GM19328 (cell line): ENCODE measurements at regions not wholly inside any gene's neighbourhood (a gene's known extent, or its start where the extent isn't known, plus 50 kb on each side); places are given as distances from the start of the nearest gene placed in this dataset.
A peak's percentile ranks its signal among the peaks of the same experiment; 100 is the strongest.
"Not testable (repeated sequence)": the region's sequence is repeated elsewhere in the genome, so short reads cannot be mapped to it uniquely, and the experiment has no call there.

Source experiments
- ATAC-seq: cut with Tn5 transposase; IDR thresholded peaks from one replicate; pipeline ENCODE4 v1.9.1; 2021; ENCODE audit warnings: mild to moderate bottlenecking, moderate library complexity; ENCODE audit not compliant: unreplicated experiment

DNA sequence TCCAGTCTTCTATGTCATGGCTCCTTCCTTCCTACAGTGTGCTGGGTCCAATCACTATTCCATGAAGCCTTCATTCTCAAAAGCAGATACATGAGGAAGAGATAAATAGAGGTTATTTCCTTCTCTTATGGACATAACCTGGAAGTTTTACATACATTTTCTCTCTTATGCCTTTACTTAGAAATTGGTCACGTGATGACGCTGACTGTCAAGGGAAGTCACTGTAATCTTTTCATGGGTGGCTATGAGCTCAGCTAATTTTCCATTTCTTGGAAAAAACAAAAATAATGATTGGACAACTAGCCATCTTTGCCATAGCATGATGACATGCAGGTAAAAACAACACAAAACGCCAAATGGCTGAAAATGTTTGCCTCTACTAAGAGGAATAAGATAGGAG lies 151.6 kb upstream of the PRSS16 start:
- no peak for ATAC-seq

DNA sequence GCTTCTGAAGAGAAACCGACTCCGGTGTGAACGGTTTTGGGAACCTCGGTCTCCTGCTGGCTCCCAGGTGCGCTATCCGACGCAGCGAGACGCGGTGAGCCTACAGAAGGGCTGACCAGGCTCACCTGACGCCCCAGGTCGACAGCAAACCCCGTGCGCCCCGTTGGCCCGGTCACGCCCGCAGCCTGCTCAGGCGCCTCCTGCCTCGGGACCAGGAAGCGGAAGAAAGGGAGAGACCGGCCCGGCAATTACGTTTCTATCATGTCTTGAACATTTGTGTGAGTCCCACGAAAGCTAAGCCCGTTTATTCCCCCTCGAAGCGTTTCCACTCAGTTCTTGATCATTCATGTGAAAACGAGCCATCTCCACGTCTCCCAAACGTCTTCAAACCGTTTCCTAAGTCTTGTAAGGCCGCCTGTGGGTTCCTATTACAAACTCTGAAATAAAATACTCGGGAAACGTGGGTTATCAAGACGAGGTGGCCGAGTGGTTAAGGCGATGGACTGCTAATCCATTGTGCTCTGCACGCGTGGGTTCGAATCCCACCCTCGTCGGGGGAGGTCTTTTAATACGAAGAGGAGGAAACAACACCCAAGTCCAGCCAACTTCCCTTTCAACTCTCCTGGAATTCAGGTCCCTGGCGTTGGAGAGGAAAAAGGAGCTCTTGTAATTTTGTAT lies 150.5 kb upstream of the PRSS16 start:
- no peak for ATAC-seq

DNA sequence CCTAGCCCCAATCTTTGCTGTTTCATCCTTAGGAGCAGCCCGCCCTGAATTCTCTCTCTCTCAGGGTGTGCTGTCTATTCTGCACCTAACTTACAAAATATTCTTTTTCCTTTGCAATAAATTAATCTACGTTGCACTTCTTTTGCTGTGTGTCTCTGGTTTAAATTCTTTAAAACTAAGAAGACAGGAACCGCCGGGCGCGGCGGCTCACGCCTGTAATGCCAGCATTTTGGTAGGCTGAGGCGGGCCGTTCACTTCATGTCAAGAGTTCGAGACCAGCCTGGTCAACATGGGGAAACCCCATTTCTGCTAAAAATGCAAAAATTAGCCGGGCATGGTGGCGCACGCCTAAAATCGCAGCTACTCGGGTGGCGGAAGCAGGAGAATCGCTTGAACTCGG lies 148.5 kb upstream of the PRSS16 start:
- ATAC-seq: no peak

DNA sequence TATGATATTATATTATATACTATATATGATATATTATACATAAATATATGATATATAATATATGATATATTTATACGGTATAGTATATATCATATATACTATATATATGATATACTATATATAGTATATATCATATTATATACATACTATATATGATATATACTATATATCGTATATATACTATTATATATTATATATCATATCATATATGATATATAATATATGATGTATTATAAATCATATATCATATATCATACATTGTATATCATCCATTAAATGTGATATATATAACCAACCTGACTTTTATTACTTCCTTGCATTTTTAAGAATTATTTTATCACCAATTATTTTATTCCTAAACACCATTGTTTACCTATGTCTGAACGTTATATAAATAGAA lies 146.6 kb upstream of the PRSS16 start:
- ATAC-seq: no peak

DNA sequence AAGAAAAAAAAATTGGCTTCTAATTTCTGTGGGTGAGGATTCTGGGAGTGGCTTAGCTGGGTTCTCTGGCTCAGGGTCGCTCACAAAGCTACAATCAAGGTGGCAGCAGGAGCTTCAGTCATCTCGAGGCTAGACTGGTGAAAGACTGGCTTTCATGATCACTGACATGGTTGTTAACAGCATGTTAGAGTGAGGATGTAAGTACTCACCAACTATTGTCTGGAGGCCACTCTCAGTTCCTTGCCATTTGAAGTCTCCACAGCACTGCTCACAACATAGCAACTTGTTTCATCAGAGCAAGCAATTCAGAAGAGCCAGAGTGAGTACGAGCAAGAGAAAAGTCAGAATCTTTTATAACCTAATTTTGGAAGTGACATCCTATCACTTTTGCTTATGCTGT lies 145.7 kb upstream of the PRSS16 start:
- ATAC-seq: no peak

DNA sequence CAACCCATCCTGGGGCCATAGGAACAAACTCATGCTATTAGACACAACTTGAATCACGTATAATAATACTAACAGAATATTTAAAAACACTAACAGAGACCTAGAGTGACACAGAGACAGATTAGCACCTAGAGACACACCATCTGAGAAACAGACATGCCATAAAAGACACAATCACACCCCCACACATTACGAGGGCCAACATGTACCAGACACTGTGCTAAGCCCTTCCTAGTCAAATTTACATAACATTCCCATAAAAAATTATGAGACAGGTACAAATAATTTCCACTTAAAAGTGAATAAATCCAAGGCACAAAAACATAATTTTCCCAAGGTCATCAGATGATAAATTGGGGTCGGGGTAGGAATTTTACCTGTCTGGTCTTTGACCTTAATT lies 141.1 kb upstream of the PRSS16 start:
- no peak for ATAC-seq

DNA sequence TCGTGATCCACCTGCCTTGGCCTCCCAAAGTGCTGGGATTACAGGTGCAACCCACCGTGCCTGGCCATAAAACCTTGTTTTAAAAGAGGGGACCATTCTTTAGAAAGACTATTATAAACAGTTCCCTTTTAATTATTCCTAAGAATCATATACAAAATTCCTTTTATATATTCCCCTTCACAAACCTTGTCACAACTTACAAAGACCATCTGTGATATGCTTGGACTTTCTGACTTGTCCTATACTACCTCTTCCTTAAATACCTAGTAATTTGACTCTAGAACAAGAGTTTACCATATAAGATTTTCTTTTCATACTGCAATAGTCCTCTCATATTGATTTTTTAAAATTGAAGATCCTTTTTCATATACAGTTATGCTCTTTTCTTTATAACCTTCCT lies 135.8 kb upstream of the PRSS16 start:
- ATAC-seq: no peak

DNA sequence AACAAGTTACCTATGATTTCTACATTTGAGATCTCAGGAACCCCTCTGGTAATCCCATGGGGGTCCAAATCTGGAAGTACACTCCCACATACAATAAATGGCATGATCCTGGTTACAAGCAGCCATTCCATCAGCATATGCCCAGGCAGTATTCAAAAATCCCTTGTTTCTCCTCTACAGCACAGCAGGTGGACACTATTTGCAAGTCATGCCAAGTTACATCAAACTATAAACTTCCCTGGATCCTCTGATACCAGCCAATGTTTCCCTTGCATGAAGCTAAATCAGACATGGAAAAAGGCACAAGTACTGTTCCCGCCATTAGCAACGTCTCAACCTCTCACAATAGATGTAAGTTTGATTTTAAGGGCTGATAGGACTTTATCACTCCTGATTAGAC lies 134.5 kb upstream of the PRSS16 start:
- no peak for ATAC-seq

DNA sequence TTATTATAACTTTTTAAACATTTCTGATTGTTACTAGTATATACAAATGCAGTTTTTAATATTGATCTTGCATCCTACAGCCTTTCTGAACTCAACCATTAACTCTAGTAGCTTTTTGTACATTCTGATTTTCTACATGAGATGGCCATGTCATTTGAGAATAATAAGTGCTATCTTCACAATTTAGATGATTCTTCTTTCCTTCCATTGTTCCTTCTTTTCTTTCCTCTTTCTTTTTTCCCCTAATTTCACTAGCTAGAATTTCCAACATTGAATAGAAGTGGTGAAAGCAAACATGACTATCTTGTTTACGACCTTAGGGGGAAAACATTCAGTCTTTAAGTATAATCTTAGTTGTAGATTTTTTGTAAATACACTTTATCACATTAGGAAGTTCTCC lies 128.2 kb upstream of the PRSS16 start:
- no peak for ATAC-seq

DNA sequence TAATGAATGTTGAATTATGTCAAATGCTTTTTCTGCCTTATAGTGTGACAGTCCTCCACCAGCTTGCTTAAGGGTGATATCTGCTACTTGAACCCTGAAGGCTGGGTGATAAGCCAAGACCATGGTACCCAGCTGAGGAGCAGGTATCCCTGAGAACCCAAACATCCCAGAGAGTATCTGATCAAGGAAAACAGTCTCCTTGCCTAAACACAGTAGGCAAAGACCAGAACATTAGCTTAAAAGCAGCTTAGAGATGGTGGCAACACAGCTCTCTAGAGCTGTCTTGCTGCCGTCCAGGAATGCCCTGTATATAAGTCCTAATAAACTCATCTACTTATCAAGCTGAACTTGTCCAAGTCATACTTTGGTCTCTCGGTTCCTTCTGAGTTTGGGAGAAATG lies 127.7 kb upstream of the PRSS16 start:
- no peak for ATAC-seq

DNA sequence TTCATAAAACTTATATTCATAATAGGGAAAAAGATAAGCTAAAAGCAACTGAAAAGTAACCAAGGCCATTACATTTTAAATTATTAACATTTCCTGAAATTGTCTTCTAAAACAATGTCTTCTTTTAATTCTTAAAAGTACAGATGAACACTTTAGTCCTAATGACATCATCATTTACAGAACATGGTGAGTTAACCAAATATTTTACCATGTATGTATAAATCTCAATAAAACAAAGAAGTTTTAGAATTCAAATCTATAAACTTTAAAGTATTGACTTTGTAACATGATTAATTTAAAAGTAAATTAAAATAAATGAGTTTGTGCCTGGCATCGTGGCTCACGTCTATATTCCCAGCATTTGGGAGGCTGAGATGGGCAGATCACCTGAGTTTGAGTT lies 125.9 kb upstream of the PRSS16 start:
- no peak for ATAC-seq

DNA sequence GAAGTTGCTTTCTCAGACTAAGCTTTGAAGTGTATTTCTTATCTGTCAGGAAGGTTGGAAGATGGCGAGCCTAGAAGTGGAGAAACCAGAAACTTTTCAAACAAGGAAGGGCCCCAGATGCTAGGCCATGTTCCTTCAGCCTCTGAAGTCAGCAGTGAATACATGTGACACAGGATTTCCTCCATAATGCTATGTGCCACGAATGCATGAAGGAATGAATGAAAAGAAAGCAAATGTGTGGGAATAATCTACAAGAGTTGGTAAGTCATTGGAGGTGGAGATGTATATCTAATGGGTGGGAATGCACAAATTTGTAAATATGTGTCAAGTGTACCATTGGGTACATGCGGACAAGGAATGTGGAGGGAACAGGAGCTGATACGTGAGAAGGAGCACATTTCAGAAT lies 123.2 kb upstream of the PRSS16 start:
- no peak for ATAC-seq

DNA sequence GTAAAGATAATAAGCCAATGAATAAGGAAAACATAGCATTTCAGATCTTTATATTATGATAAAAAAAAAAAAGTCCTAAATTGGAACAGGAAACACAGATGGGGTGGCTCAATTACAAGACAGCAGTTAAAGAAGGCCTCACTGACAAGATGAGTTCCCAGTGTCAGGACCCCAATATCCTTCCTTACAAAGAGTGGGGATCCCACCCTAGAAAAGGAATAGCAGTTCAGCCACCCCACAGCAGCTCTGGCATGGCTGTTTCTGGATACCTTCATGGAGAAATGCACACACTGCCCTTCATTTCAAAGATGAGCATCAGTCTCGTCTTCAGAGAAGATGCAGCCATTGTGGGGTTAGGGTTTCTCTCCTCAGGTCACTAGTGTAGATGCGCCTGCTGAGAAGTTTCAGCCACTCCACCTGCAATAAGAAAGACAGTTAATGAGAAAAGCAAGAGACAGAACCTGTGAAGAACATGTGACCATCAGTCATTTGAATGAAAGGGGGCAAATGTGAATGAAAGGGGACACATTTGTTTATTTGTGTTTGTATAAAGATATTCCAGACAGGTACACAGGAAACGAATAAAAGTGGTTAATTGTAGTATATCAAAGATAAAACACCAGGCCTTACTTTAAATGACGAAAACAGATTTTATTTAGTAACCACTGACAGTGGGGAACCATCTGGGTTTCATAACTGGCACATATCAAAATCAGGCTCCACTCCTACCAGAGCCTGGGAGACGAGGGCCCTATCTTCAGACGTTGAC lies 121.3 kb upstream of the PRSS16 start:
- ATAC-seq: no peak

DNA sequence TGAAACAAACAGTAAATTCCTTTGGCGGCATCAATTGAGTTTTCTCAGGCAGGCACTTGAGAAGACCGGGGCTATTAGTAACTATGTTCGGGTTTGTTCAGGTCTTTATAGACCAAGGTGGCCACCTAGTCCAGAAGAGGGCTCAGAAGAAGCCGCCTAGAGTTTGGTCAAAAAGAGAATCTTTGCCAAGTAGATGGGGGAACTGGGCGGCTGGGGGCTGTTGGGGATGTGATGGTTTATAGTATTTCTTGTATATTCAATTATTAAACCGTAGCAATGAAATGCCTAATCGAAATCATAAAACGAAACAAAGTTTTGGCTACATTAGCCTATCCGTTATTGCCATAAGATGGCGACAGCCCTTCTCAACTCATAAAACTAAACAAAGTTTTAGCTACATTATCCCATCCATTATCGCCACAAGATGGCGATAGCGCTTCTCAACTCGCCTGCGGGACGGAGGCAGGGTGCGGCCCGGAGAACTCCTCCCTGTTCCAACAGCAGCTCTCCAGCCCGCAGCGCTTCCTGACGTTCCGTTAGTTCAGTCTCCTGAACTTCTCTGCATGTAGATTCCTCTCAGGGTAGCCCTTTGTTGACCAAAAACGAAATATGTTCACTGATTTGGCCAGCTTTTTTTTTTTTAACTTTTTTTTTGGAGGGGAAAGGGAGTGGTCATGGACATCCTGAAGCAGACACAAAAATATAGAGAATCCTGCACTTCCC lies 120.5 kb upstream of the PRSS16 start:
- ATAC-seq: peak; percentile 49

DNA sequence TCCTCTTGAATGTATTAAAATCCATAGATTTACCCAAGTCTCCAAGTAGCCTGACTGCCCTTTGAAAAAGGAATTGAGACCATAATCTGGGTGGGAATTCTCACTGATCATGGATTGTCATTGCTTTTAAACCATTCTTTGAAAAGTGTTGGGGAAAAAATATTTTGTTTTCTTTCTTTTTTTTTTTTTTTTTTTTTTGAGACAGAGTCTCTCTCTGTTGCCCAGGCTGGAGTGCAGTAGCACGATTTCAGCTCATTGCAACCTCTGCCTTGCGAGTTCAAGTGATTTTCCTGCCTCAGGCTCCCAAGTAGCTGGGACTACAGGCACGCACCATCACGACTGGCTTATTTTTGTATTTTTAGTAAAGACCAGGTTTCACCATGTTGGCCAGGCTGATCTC lies 119.6 kb upstream of the PRSS16 start:
- not testable (repeated sequence) for ATAC-seq

DNA sequence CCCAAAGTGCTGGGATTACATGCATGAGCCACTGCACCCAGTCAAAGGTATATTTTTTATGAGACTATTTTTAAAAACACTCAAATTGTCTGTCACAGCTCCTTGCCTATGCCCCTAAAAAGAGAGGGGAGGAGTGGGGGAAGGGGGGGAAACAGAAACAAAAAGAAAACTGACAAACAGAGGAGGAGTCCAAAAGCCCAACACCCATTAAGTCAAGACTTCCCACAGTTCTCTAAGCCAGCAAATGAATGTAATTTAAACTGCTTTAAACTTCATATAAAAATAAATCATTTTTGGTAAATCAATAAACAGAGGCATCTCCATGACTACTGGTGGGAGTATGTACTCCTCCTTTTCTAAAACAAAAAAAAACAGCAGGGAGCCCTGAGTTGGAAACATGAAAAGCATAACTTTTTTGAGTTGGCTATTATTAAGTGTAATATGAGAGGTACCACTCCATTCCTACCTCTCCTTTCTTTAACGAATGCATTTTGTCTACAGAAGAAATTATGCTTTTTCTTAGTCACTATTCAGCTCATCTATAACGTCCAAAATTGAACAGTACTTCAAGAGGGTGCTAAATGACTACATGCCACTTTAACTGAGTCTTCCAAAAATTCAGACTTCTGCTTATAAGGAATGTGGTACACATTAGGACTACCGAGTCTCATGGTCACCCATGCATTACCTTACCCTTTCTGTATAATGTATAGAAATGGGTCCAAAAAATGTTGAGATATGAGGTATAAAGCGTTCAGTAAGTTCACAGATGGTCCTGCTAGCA lies 119.0 kb upstream of the PRSS16 start:
- ATAC-seq: no peak

DNA sequence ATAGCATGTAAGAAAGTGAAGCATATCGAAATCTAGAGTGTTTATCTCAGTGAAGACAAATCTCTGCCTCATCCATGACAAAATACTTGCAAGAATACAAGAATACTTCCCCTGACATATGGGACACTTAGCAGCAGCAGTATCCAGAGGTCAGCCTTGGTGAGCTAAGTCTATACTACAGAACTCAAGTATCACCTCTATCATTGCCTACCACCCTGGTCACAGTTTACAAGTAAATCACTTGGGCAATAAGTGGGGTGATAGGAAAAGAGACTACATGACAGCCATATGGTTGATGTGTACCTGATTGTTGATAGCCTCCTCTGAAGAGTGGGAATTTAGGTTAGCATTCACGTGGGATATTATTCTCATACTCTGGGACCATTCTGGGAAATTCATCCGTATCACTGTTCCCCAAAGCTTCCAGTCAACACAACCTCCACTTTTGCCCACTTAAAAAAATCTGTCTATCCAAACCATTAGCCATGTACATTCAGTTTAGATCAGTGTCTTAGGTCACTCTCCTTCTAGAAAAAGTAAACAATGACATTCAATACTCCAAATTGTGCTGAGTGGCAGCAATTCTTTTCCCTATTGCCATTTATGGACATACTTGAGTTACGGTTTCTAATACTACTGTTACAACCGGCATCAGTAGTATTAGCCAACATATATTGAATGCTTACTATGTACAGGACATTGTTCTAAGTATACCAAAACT lies 118.2 kb upstream of the PRSS16 start:
- ATAC-seq: no peak

DNA sequence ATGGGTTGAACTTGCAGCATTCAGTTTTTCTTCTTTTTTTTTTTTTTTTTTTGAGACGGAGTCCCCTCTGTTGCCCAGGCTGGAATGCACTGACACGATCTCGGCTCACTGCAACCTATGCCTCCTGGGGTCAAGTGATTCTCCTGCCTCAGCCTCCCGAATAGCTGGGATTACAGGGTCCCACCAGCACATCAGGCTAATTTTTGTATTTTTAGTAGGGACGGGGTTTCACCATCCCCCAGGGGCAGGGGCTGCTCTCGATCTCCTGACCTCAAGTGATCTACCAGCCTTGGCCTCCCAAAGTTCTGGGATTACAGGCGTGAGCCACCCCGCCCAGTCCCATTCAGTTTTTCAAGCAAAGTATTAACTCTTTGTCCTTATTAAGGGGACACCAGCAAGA lies 117.6 kb upstream of the PRSS16 start:
- no peak for ATAC-seq

DNA sequence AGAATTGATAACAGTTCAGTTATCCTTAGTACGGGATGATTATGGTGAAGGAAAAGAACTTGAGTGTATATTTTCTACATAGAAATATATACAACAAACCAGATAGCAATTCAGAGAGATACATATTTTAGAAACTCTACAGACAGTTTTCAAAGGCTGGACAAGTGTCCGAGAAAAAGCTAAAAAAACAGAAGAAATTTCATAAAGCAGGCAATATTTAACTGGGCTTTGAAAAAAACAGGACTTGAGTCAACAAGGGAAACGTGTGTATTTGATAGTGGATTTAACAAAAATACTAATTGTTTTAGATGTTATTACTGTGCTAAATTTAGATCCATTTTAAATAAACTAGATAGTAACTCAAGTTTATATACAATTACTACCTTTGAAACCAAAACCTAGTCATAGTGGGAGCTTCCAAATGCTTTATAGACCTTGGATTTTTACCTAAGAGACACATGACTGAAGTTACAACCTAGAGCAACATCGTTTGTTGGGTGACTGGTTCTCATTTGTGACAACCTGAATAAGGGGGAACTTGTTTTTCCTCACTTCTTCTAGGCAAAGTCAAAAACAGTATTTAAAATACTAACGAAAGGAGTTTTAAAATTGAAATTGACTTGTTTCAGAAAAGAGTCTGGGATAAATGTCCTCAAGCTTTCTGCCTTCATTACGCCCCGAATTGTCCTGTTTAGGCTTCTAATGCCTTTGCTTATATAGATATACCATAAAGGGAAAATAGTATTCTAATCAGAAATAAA lies 116.7 kb upstream of the PRSS16 start:
- ATAC-seq: no peak

DNA sequence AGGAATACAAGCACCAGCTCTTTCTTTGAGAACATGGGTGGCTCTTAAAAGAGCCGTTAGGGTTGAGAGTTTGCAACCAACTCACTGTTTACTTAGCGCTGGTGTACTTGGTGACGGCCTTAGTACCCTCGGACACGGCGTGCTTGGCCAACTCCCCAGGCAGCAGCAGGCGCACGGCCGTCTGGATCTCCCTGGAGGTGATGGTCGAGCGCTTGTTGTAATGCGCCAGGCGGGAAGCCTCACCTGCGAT lies 115.3 kb upstream of the PRSS16 start:
- ATAC-seq: peak; percentile 2
